OCI-LY7 (cell line): ENCODE measurements at regions not wholly inside any gene's neighbourhood (a gene's known extent, or its start where the extent isn't known, plus 50 kb on each side); places are given as distances from the start of the nearest gene placed in this dataset.

Experiments used
- BruUV-seq: library from RNA; stranded (reverse); fragments of 400-500 nt; replicated peaks from 2 replicates; lab custom pipeline; 2021; lab: Mats Ljungman, UMichigan
- CTCF ChIA-PET: fragments of 300-600 bp; sonication (Branson Sonifier 250); formaldehyde crosslinking; loops from one replicate; lab custom pipeline; 2022; ENCODE audit warnings: antibody characterized with exemption; ENCODE audit not compliant: unreplicated experiment; lab: Charles Lee
- POLR2A ChIA-PET: fragments of 300-600 bp; sonication (Branson Sonifier 250); formaldehyde crosslinking; loops from one replicate; lab custom pipeline; 2022; ENCODE audit warnings: antibody characterized with exemption; lab: Charles Lee
- DNase-seq: peaks from one replicate; pipeline ENCODE4 v3.0.0-alpha.2; 2015; ENCODE audit warnings: low spot score
- H2AFZ ChIP-seq: fragments of 200-600 bp; sonication (generic), shearing (Covaris generic); 2 replicates; pipeline ENCODE4 v1.6.1; 2014; ENCODE audit warnings: mild to moderate bottlenecking, antibody characterized with exemption, low read length, moderate library complexity
- H3K27ac ChIP-seq: fragments of 200-600 bp; sonication (generic); 2 replicates; pipeline ENCODE4 v1.5.1; 2014; ENCODE audit warnings: mixed run types, low read depth, mild to moderate bottlenecking, moderate library complexity, low read length, inconsistent platforms; ENCODE audit not compliant: poor library complexity, severe bottlenecking
- H3K36me3 ChIP-seq: fragments of 200-600 bp; sonication (generic); 2 replicates; pipeline ENCODE4 v1.6.1; 2014; ENCODE audit warnings: mild to moderate bottlenecking, antibody characterized with exemption, low read length, moderate library complexity, mixed read lengths; ENCODE audit not compliant: insufficient read depth
- H3K4me1 ChIP-seq: fragments of 200-600 bp; sonication (generic); 2 replicates; pipeline ENCODE4 v1.5.1; 2014; ENCODE audit warnings: mild to moderate bottlenecking, low read length; ENCODE audit not compliant: insufficient read depth, poor library complexity, severe bottlenecking
- H3K4me2 ChIP-seq: fragments of 200-600 bp; sonication (generic); 2 replicates; pipeline ENCODE4 v1.6.1; 2014; ENCODE audit warnings: mild to moderate bottlenecking, low read length
- H3K4me3 ChIP-seq: fragments of 200-600 bp; sonication (generic); 2 replicates; pipeline ENCODE4 v1.5.1; 2014; ENCODE audit warnings: mild to moderate bottlenecking, low read depth, low read length; ENCODE audit not compliant: poor library complexity, severe bottlenecking
- H3K79me2 ChIP-seq: fragments of 200-600 bp; sonication (generic); 2 replicates; pipeline ENCODE4 v1.6.1; 2016; ENCODE audit warnings: low read depth, mild to moderate bottlenecking, low read length, moderate library complexity, mixed read lengths; ENCODE audit not compliant: insufficient read depth
- H3K9me2 ChIP-seq: fragments of 200-600 bp; sonication (generic); 2 replicates; pipeline ENCODE4 v1.6.1; 2016; ENCODE audit warnings: mild to moderate bottlenecking, low read length, mixed read lengths; ENCODE audit not compliant: insufficient read depth
- H3K9me3 ChIP-seq: fragments of 200-600 bp; sonication (generic); 2 replicates; pipeline ENCODE4 v1.6.1; 2014; ENCODE audit warnings: mild to moderate bottlenecking, mixed run types, low read length, mixed read lengths
- H4K20me1 ChIP-seq: fragments of 200-600 bp; sonication (generic); 2 replicates; pipeline ENCODE4 v1.6.1; 2014; ENCODE audit warnings: mild to moderate bottlenecking, antibody characterized with exemption, low read length, moderate library complexity, mixed read lengths; ENCODE audit not compliant: insufficient read depth
- EZH2phosphoT487 ChIP-seq: fragments of 200-600 bp; sonication (generic); IDR thresholded peaks from 2 replicates; pipeline ENCODE4 v1.6.1; 2018; ENCODE audit warnings: low read depth, borderline replicate concordance, mild to moderate bottlenecking, mixed run types, antibody characterized with exemption, low read length, moderate library complexity, mixed read lengths
- intact Hi-C: fragments of 100-400 bp; cut with micrococcal nuclease; formaldehyde crosslinking; loops from one replicate; pipeline ENCODE4 v1.10.0; 2022; ENCODE audit not compliant: unreplicated experiment
- TF ChIP-seq, protein P1 (sequence below): fragments of 200-600 bp; sonication (generic); conservative IDR thresholded peaks from 2 replicates; pipeline ENCODE4 v1.5.1; 2014; ENCODE audit warnings: mild to moderate bottlenecking, antibody characterized with exemption, low read length, moderate library complexity, mixed read lengths

DNA sequence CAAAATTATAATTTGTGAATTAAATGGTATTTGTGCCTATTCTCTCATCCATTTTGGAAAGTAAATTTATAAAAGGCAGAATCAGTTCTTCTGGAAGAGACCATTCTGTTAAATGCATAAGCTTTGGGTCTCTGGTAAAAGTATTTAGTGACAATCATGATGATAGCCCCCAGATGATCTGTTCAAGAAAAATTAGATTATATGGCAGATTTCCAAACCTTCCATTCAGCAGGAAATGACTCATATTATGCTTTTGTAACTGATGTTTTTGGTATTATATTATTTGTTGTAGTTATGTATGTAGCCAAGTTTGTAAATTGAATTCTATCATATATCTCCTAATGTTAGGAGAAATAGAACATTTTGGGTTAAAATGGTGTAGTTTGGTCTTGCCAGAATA, 340.8 kb upstream of the DPH6 start:
- Histone ChIP-seq H3K4me1 (no peaks in the 10 kb centered on the region), H4K20me1 (no peaks in the 10 kb centered on the region), H3K9me2 (no peaks in the 10 kb centered on the region), H3K36me3 (no peaks in the 10 kb centered on the region), H2AFZ (no peak overlapping the region), H3K79me2 (no peaks in the 10 kb centered on the region), H3K27ac (no peak overlapping the region), H3K4me2 (no peak overlapping the region), H3K9me3 (no peaks in the 10 kb centered on the region), H3K4me3 (no peak overlapping the region)
- CTCF ChIA-PET: no interaction called here
- intact Hi-C loops: no loop called here
- no TSS peak for BruUV-seq
- no peak for DNase-seq
- POLR2A ChIA-PET: no interaction called here
- TF ChIP-seq EZH2phosphoT487: no peak
- TF ChIP-seq, protein P1, sequence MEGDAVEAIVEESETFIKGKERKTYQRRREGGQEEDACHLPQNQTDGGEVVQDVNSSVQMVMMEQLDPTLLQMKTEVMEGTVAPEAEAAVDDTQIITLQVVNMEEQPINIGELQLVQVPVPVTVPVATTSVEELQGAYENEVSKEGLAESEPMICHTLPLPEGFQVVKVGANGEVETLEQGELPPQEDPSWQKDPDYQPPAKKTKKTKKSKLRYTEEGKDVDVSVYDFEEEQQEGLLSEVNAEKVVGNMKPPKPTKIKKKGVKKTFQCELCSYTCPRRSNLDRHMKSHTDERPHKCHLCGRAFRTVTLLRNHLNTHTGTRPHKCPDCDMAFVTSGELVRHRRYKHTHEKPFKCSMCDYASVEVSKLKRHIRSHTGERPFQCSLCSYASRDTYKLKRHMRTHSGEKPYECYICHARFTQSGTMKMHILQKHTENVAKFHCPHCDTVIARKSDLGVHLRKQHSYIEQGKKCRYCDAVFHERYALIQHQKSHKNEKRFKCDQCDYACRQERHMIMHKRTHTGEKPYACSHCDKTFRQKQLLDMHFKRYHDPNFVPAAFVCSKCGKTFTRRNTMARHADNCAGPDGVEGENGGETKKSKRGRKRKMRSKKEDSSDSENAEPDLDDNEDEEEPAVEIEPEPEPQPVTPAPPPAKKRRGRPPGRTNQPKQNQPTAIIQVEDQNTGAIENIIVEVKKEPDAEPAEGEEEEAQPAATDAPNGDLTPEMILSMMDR: no peak

DNA sequence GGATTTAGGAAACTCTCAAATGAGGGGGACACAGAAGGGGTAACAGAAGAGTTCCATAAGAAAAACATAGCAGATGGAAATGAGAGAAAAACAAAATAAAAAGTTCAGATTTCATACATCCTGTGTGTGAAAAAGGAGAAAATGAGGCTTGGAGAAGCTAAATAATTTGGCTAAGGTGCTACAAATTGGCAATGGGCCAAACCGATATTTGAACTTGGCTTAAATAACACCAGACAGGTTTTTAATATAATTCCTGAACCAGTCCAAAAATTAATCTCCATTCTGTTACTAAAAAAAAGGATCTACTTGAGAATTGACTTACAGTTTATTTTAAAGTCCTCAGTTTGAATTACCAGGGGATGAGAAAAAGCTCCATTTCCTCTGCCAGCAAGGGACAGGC, 342.9 kb upstream of the DPH6 start:
- H3K4me3 ChIP-seq: no peak overlapping the region
- ChIA-PET CTCF (no interaction called here), POLR2A (no interaction called here)
- H2AFZ ChIP-seq: no peak overlapping the region
- no peaks in the 10 kb centered on the region for H3K9me3 ChIP-seq
- no peak overlapping the region for H3K4me2 ChIP-seq
- no peak overlapping the region for H3K27ac ChIP-seq
- no TSS peak for BruUV-seq
- no peaks in the 10 kb centered on the region for H3K36me3 ChIP-seq
- no peak for DNase-seq
- H3K79me2 ChIP-seq: no peaks in the 10 kb centered on the region
- TF ChIP-seq EZH2phosphoT487: no peak
- TF ChIP-seq, protein P1: no peak
- intact Hi-C loops: no loop called here
- no peaks in the 10 kb centered on the region for H4K20me1 ChIP-seq
- H3K9me2 ChIP-seq: no peaks in the 10 kb centered on the region
- H3K4me1 ChIP-seq: no peaks in the 10 kb centered on the region

DNA sequence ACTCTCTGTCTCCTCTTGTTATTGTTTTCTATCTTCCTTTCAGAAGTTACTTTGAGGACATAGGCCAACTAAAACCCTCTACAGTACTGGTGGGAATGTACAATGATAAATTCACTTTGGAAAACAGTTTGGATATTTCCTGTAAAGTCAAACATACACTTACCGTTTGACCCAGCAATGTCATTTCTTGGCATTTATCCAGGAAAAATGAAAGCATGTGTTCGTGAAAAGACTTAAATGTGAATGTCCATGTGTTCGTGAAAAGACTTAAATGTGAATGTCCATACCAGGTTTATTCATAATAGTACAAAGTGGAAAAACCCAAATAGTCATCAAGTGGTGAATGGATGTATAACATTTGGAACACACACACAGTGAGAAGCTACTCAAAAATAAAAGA, 361.5 kb upstream of the DPH6 start:
- intact Hi-C loops: no loop called here
- POLR2A ChIA-PET: no interaction called here
- no peaks in the 10 kb centered on the region for H3K36me3 ChIP-seq

More for the DNA sequence above, 361.5 kb upstream of the DPH6 start:
- Histone ChIP-seq H3K79me2 (no peaks in the 10 kb centered on the region), H3K27ac (no peak overlapping the region), H3K4me2 (no peak overlapping the region), H4K20me1 (no peaks in the 10 kb centered on the region), H3K9me3 (no peaks in the 10 kb centered on the region), H3K4me1 (no peaks in the 10 kb centered on the region), H3K4me3 (no peak overlapping the region), H3K9me2 (no peaks in the 10 kb centered on the region), H2AFZ (no peak overlapping the region)
- BruUV-seq: no TSS peak
- TF ChIP-seq EZH2phosphoT487: no peak
- TF ChIP-seq, protein P1: no peak
- no peak for DNase-seq
- CTCF ChIA-PET: no interaction called here
